HepG2 (cell line): ENCODE measurements at regions not wholly inside any gene's neighbourhood (a gene's known extent, or its start where the extent isn't known, plus 50 kb on each side); places are given as distances from the start of the nearest gene placed in this dataset.

ENCODE experiments used
- ARID2 ChIP-seq: sonication (generic); formaldehyde crosslinking; IDR thresholded peaks from 2 replicates; pipeline ENCODE4 v1.8.1; 2022; ENCODE audit warnings: mild to moderate bottlenecking, missing genetic modification reagents, borderline replicate concordance
- ATF7-NPFF ChIP-seq: sonication (generic); formaldehyde crosslinking; IDR thresholded peaks from 2 replicates; pipeline ENCODE4 v1.8.1; 2023; ENCODE audit warnings: mild to moderate bottlenecking, low read depth, missing genetic modification reagents, moderate library complexity
- BCL6 ChIP-seq: IDR thresholded peaks from 2 replicates; pipeline ENCODE4 v1.6.1; 2016; ENCODE audit warnings: missing genetic modification reagents, missing compliant biosample characterization
- EP300 ChIP-seq, 3 experiments: sonication (generic) in 1 of 3; formaldehyde crosslinking in 1 of 3; IDR thresholded peaks; 2 replicates each; pipeline versions ENCODE4 v1.5.1 to v1.6.1; 2011 to 2020; ENCODE audit warnings: low read depth in 2 of 3, low read length in 2 of 3, borderline replicate concordance in 1 of 3, improper control_type of control experiment in 1 of 3, mild to moderate bottlenecking in 1 of 3, missing genetic modification reagents in 1 of 3, moderate library complexity in 1 of 3
- FOXP1 ChIP-seq, 2 experiments: fragments of 450-650 bp in 1 of 2; IDR thresholded peaks; 2 replicates each; pipeline ENCODE4 v1.6.1; 2017 to 2018; ENCODE audit warnings: antibody characterized with exemption in 1 of 2
- GABPA ChIP-seq, 2 experiments: IDR thresholded peaks; 2 replicates each; pipeline ENCODE4 v1.6.1; 2011 to 2016; ENCODE audit warnings: low read depth in 2 of 2, low read length in 1 of 2, missing biosample characterization in 1 of 2, missing genetic modification characterization in 1 of 2
- HES4 ChIP-seq: sonication (generic); formaldehyde crosslinking; IDR thresholded peaks from 2 replicates; pipeline ENCODE4 v1.9.0; 2021; ENCODE audit warnings: mild to moderate bottlenecking, missing genetic modification reagents, borderline replicate concordance
- JDP2 ChIP-seq: sonication (generic); formaldehyde crosslinking; IDR thresholded peaks from 2 replicates; pipeline ENCODE4 v1.8.1; 2022; ENCODE audit warnings: missing genetic modification reagents, borderline replicate concordance
- NCOR1 ChIP-seq: fragments of 200-600 bp; sonication (generic); IDR thresholded peaks from 2 replicates; pipeline ENCODE4 v1.7.0; 2017; ENCODE audit warnings: antibody characterized with exemption, low read length, borderline replicate concordance
- POGZ ChIP-seq: sonication (generic); formaldehyde crosslinking; IDR thresholded peaks from 2 replicates; pipeline ENCODE4 v1.4.0; 2020; ENCODE audit warnings: mild to moderate bottlenecking, missing genetic modification reagents
- SMYD3 ChIP-seq: sonication (generic); formaldehyde crosslinking; IDR thresholded peaks from 2 replicates; pipeline ENCODE4 v1.8.1; 2023; ENCODE audit warnings: mild to moderate bottlenecking, missing genetic modification reagents
- SOX6 ChIP-seq, 2 experiments: fragments of 450-650 bp in 1 of 2; sonication (generic) in 1 of 2; formaldehyde crosslinking in 1 of 2; IDR thresholded peaks; 2 replicates each; pipeline versions ENCODE4 v1.4.0 to v1.6.1; 2017 to 2020; ENCODE audit warnings: antibody characterized with exemption in 1 of 2, mild to moderate bottlenecking in 1 of 2, missing genetic modification reagents in 1 of 2
- SP2 ChIP-seq: sonication (generic); formaldehyde crosslinking; IDR thresholded peaks from 2 replicates; pipeline ENCODE4 v1.5.1; 2020; ENCODE audit warnings: mild to moderate bottlenecking, missing genetic modification reagents
- ZC3H13 ChIP-seq: sonication (generic); formaldehyde crosslinking; IDR thresholded peaks from 2 replicates; pipeline ENCODE4 v1.8.1; 2023; ENCODE audit warnings: mild to moderate bottlenecking, missing genetic modification reagents, moderate library complexity
- ZFP90 ChIP-seq: sonication (generic); formaldehyde crosslinking; IDR thresholded peaks from 2 replicates; pipeline ENCODE4 v1.8.0; 2022; ENCODE audit warnings: missing genetic modification reagents, mild to moderate bottlenecking, inconsistent platforms, borderline replicate concordance
- ZNF143 ChIP-seq: sonication (generic); formaldehyde crosslinking; IDR thresholded peaks from 2 replicates; pipeline ENCODE4 v1.4.0; 2020; ENCODE audit warnings: missing genetic modification reagents
- ZNF747 ChIP-seq: sonication (generic); formaldehyde crosslinking; IDR thresholded peaks from 2 replicates; pipeline ENCODE4 v1.8.1; 2023; ENCODE audit warnings: missing genetic modification reagents, mild to moderate bottlenecking, borderline replicate concordance
- TF ChIP-seq, protein P1 (sequence below), 2 experiments: fragments of 450-650 bp in 1 of 2; sonication (generic) in 1 of 2; formaldehyde crosslinking; IDR thresholded peaks; 2 replicates each; pipeline versions ENCODE4 v1.5.0 to v1.8.0; 2020 to 2022; ENCODE audit warnings: mild to moderate bottlenecking in 1 of 2, missing genetic modification reagents in 1 of 2
- TF ChIP-seq, protein P2 (sequence below): sonication (generic); formaldehyde crosslinking; IDR thresholded peaks from 2 replicates; pipeline ENCODE4 v1.4.0; 2020; ENCODE audit warnings: missing genetic modification reagents
- TF ChIP-seq, protein P3 (sequence below): sonication (generic); formaldehyde crosslinking; IDR thresholded peaks from 2 replicates; pipeline ENCODE4 v1.4.0; 2020; ENCODE audit warnings: missing genetic modification reagents, borderline replicate concordance

DNA sequence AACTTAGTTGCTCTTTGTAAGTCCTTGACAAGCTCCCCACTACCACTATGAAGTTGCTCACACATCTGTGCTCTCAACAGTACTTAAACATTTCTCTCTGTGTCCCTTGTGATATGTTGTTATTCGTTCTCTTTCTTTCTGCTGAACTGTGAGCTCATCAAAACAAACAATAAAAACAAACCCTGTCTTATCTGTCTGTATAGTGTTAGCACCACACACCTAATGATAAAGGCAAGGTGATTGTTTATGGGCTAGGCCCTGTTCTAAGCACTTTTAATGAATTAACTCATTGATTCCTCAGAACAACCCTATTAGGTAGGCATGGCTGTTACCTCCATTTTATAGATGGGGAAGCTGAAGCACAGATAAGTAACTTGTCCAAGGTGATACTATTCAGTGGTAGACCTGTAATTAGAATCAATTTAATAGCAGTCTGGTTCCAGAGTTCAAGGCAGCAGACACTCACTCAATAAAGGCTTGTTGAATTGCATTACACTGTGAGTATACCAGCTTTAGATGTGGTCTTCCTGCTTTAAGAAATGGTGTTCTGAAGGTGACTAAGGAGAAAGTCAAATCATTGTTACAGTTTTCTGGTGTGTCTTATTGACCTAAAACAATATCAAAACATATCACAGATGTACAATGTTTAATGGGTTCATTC lies 153.6 kb upstream of the ELL2 start (continued):
- TF ChIP-seq ARID2 (CRISPR knock-in tag) = no peak
- 0 out of 2 replicates have a peak, but pooled peaks have one; percentile 18 for TF ChIP-seq POGZ (CRISPR knock-in tag)
- no peak for TF ChIP-seq SOX6 (IDR thresholded peaks at IDR 0.05)
- TF ChIP-seq SOX6 (CRISPR knock-in tag; IDR thresholded peaks at IDR 0.05) = peak; percentile 59
- no peak for TF ChIP-seq ZNF143 (CRISPR knock-in tag)
- no peak for TF ChIP-seq SP2 (CRISPR knock-in tag)
- TF ChIP-seq, protein P1, sequence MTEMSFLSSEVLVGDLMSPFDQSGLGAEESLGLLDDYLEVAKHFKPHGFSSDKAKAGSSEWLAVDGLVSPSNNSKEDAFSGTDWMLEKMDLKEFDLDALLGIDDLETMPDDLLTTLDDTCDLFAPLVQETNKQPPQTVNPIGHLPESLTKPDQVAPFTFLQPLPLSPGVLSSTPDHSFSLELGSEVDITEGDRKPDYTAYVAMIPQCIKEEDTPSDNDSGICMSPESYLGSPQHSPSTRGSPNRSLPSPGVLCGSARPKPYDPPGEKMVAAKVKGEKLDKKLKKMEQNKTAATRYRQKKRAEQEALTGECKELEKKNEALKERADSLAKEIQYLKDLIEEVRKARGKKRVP (CRISPR knock-in tag; IDR thresholded peaks at IDR 0.05) = 0 out of 4 replicates have a peak, but pooled peaks of 1 of the 2 experiments have one; percentile 33
- TF ChIP-seq EP300 (IDR thresholded peaks at IDR 0.05; ENCODE audit: low read depth in 2 of 2, low read length in 2 of 2) = no peak
- no peak for TF ChIP-seq EP300 (CRISPR knock-in tag; IDR thresholded peaks at IDR 0.05; ENCODE audit: borderline replicate concordance)
- TF ChIP-seq, protein P2, sequence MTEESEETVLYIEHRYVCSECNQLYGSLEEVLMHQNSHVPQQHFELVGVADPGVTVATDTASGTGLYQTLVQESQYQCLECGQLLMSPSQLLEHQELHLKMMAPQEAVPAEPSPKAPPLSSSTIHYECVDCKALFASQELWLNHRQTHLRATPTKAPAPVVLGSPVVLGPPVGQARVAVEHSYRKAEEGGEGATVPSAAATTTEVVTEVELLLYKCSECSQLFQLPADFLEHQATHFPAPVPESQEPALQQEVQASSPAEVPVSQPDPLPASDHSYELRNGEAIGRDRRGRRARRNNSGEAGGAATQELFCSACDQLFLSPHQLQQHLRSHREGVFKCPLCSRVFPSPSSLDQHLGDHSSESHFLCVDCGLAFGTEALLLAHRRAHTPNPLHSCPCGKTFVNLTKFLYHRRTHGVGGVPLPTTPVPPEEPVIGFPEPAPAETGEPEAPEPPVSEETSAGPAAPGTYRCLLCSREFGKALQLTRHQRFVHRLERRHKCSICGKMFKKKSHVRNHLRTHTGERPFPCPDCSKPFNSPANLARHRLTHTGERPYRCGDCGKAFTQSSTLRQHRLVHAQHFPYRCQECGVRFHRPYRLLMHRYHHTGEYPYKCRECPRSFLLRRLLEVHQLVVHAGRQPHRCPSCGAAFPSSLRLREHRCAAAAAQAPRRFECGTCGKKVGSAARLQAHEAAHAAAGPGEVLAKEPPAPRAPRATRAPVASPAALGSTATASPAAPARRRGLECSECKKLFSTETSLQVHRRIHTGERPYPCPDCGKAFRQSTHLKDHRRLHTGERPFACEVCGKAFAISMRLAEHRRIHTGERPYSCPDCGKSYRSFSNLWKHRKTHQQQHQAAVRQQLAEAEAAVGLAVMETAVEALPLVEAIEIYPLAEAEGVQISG (CRISPR knock-in tag) = no peak
- TF ChIP-seq ATF7-NPFF = no peak
- TF ChIP-seq GABPA (IDR thresholded peaks at IDR 0.05; ENCODE audit: low read depth, low read length) = no peak
- TF ChIP-seq GABPA (CRISPR knock-in tag; IDR thresholded peaks at IDR 0.05; ENCODE audit: low read depth) = no peak
- TF ChIP-seq SMYD3 (CRISPR knock-in tag) = no peak
- TF ChIP-seq ZC3H13 (CRISPR knock-in tag) = no peak
- no peak for TF ChIP-seq FOXP1 (IDR thresholded peaks at IDR 0.05)
- TF ChIP-seq FOXP1 (CRISPR knock-in tag; IDR thresholded peaks at IDR 0.05) = peak; percentile 57
- TF ChIP-seq JDP2 (CRISPR knock-in tag) = no peak
- TF ChIP-seq, protein P3, sequence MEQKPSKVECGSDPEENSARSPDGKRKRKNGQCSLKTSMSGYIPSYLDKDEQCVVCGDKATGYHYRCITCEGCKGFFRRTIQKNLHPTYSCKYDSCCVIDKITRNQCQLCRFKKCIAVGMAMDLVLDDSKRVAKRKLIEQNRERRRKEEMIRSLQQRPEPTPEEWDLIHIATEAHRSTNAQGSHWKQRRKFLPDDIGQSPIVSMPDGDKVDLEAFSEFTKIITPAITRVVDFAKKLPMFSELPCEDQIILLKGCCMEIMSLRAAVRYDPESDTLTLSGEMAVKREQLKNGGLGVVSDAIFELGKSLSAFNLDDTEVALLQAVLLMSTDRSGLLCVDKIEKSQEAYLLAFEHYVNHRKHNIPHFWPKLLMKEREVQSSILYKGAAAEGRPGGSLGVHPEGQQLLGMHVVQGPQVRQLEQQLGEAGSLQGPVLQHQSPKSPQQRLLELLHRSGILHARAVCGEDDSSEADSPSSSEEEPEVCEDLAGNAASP = no peak
- no peak for TF ChIP-seq NCOR1
- no peak for TF ChIP-seq ZFP90 (CRISPR knock-in tag)
- no peak for TF ChIP-seq ZNF747 (CRISPR knock-in tag)
- TF ChIP-seq HES4 (CRISPR knock-in tag) = no peak
- TF ChIP-seq BCL6 (CRISPR knock-in tag) = no peak
